ENCODE measurements at regions not wholly inside any gene's neighbourhood (a gene's known extent, or its start where the extent isn't known, plus 50 kb on each side); places are given as distances from the start of the nearest gene placed in this dataset.

- DNase-seq (ENCODE audit: low read depth), result no peak
- no peak for TF ChIP-seq CTCF (IDR thresholded peaks at IDR 0.05; ENCODE audit: insufficient read depth, low read length)
- no peak overlapping the region for H3K4me3 ChIP-seq (ENCODE audit: low read depth, low read length)
Observed at GRCh38 chr3:160159341-160159740, 65.9 kb upstream of the C3orf80 start.

- no peak for DNase-seq (ENCODE audit: low read depth)
- TF ChIP-seq CTCF (IDR thresholded peaks at IDR 0.05; ENCODE audit: insufficient read depth, low read length), result no peak
- H3K4me3 ChIP-seq (ENCODE audit: low read depth, low read length), result no peak overlapping the region
Observed at GRCh38 chr3:160159806-160160205, 65.4 kb upstream of the C3orf80 start.

- no peak for DNase-seq (ENCODE audit: low read depth)
- H3K4me3 ChIP-seq (ENCODE audit: low read depth, low read length), result no peak overlapping the region
- no peak for TF ChIP-seq CTCF (IDR thresholded peaks at IDR 0.05; ENCODE audit: insufficient read depth, low read length)
Observed at GRCh38 chr3:160161921-160162320, 63.3 kb upstream of the C3orf80 start.

- TF ChIP-seq CTCF (IDR thresholded peaks at IDR 0.05; ENCODE audit: insufficient read depth, low read length), result no peak
- DNase-seq (ENCODE audit: low read depth), result no peak
Observed at GRCh38 chr3:160162440-160162839, 62.8 kb upstream of the C3orf80 start.

GRCh38 chr3:160163229-160163878 lies 61.9 kb upstream of the C3orf80 start:
- peak; percentile 74 for DNase-seq (ENCODE audit: low read depth)
- H3K4me3 ChIP-seq (ENCODE audit: low read depth, low read length), result no peak overlapping the region
- TF ChIP-seq CTCF (IDR thresholded peaks at IDR 0.05; ENCODE audit: insufficient read depth, low read length), result peak; percentile 51

More at GRCh38 chr3:160162440-160162839, 62.8 kb upstream of the C3orf80 start:
- H3K4me3 ChIP-seq (ENCODE audit: low read depth, low read length), result no peak overlapping the region

GRCh38 chr3:160168246-160168645 lies 57.0 kb upstream of the C3orf80 start:
- no peak overlapping the region for H3K4me3 ChIP-seq (ENCODE audit: low read depth, low read length)
- DNase-seq (ENCODE audit: low read depth), result no peak
- no peak for TF ChIP-seq CTCF (IDR thresholded peaks at IDR 0.05; ENCODE audit: insufficient read depth, low read length)
